Endothelial cell of umbilical vein (primary cell): ENCODE measurements at regions not wholly inside any gene's neighbourhood (a gene's known extent, or its start where the extent isn't known, plus 50 kb on each side); places are given as distances from the start of the nearest gene placed in this dataset.

ENCODE experiments used
- BruUV-seq: library from RNA; stranded (reverse); fragments of 400-500 nt; replicated peaks from 2 replicates; lab custom pipeline; 2021; lab: Mats Ljungman, UMichigan
- CTCF ChIA-PET: fragments of 300-600, 350-600 bp; sonication (Branson Sonifier 250); formaldehyde crosslinking; loops from one replicate; lab custom pipeline; 2021; ENCODE audit warnings: antibody characterized with exemption, inconsistent platforms; lab: Charles Lee
- POLR2A ChIA-PET: fragments of 300-600, 350-600 bp; sonication (Branson Sonifier 250); formaldehyde crosslinking; loops from one replicate; lab custom pipeline; 2021; ENCODE audit warnings: antibody characterized with exemption, inconsistent platforms; lab: Charles Lee
- DNase-seq: peaks from one replicate; pipeline ENCODE4 v3.0.0-alpha.2; 2011; ENCODE audit warnings: low read depth, low spot score
- FAIRE-seq: peaks from 2 replicates; lab custom pipeline; 2011; peaks lifted over from hg19 to GRCh38; lab: Jason Lieb, UNC
- H2AFZ ChIP-seq: 2 replicates; pipeline ENCODE4 v1.6.0; 2012; ENCODE audit warnings: low read depth, low read length, control low read depth, inconsistent platforms
- H3K27ac ChIP-seq: 2 replicates; pipeline ENCODE4 v1.5.1; 2011; ENCODE audit warnings: low read depth, mild to moderate bottlenecking, control low read depth, low read length, moderate library complexity; ENCODE audit not compliant: insufficient read depth
- H3K27me3 ChIP-seq, 2 experiments: 2 replicates each; pipeline versions ENCODE4 v1.6.0 to v1.6.1; 2011; ENCODE audit warnings: low read length in 2 of 2, mixed read lengths in 1 of 2; ENCODE audit not compliant: control insufficient read depth in 2 of 2, insufficient read depth in 2 of 2
- H3K36me3 ChIP-seq, 2 experiments: 2 replicates in 1 of 2; 3 replicates in 1 of 2; pipeline ENCODE4 v1.5.1; 2011; ENCODE audit warnings: low read length in 2 of 2, mild to moderate bottlenecking in 1 of 2, moderate library complexity in 1 of 2; ENCODE audit not compliant: control insufficient read depth in 2 of 2, insufficient read depth in 2 of 2; ENCODE audit errors: extremely low read depth in 1 of 2
- H3K4me1 ChIP-seq: 3 replicates; pipeline ENCODE4 v1.5.1; 2011; ENCODE audit warnings: mild to moderate bottlenecking, low read length; ENCODE audit not compliant: control insufficient read depth, insufficient read depth; ENCODE audit errors: extremely low read depth
- H3K4me2 ChIP-seq: 2 replicates; pipeline ENCODE4 v1.6.1; 2011; ENCODE audit warnings: low read length, control low read depth, mixed read lengths; ENCODE audit not compliant: insufficient read depth
- H3K4me3 ChIP-seq, 3 experiments: fragments of 200-600 bp in 1 of 3; sonication (generic), shearing (Covaris generic) in 1 of 3; replicated peaks in 1 of 3; 2 replicates each; pipeline ENCODE4 v1.5.1; 2011 to 2016; ENCODE audit warnings: control low read depth in 3 of 3, low read length in 3 of 3, mild to moderate bottlenecking in 2 of 3, inconsistent platforms in 1 of 3, low read depth in 1 of 3, moderate library complexity in 1 of 3; ENCODE audit not compliant: insufficient read depth in 1 of 3
- H3K79me2 ChIP-seq: 2 replicates; pipeline ENCODE4 v1.6.0; 2012; ENCODE audit warnings: low read length, inconsistent platforms; ENCODE audit not compliant: control insufficient read depth, insufficient read depth
- H3K9ac ChIP-seq: replicated peaks from 2 replicates; pipeline ENCODE3; 2011; ENCODE audit warnings: low read length, control low read depth; ENCODE audit not compliant: insufficient read depth; ENCODE audit errors: extremely low read depth
- H3K9me1 ChIP-seq: replicated peaks from 3 replicates; pipeline ENCODE4 v1.6.0; 2011; ENCODE audit warnings: mild to moderate bottlenecking, low read length; ENCODE audit not compliant: control insufficient read depth, insufficient read depth; ENCODE audit errors: extremely low read depth
- H3K9me3 ChIP-seq: replicated peaks from 2 replicates; pipeline ENCODE4 v1.5.1; 2012; ENCODE audit warnings: low read length, inconsistent platforms; ENCODE audit not compliant: control insufficient read depth, insufficient read depth
- H4K20me1 ChIP-seq: replicated peaks from 2 replicates; pipeline ENCODE3; 2011; ENCODE audit warnings: mild to moderate bottlenecking, low read length; ENCODE audit not compliant: control insufficient read depth, insufficient read depth; ENCODE audit errors: extremely low read depth
- CTCF ChIP-seq, 2 donors: IDR thresholded peaks; 1 replicate in 1 of 2; 2 replicates in 1 of 2; pipeline ENCODE4 v1.5.1; 2011; ENCODE audit warnings: low read length in 2 of 2, mild to moderate bottlenecking in 2 of 2, moderate library complexity in 2 of 2, control low read depth in 1 of 2, inconsistent platforms in 1 of 2, low read depth in 1 of 2; ENCODE audit not compliant: insufficient read depth in 1 of 2; ENCODE audit errors: extremely low read depth in 1 of 2
- EZH2 ChIP-seq: IDR thresholded peaks from 2 replicates; pipeline ENCODE4 v1.6.1; 2012; ENCODE audit warnings: borderline replicate concordance, low read depth, mild to moderate bottlenecking, moderate library complexity, low read length, inconsistent platforms; ENCODE audit not compliant: severe bottlenecking
- FOS ChIP-seq: IDR thresholded peaks from 2 replicates; pipeline ENCODE4 v1.6.1; 2011; ENCODE audit warnings: mild to moderate bottlenecking, low read length, moderate library complexity, borderline replicate concordance; ENCODE audit not compliant: insufficient read depth
- GATA2 ChIP-seq: IDR thresholded peaks from 2 replicates; pipeline ENCODE4 v1.7.0; 2011; ENCODE audit warnings: low read depth, mild to moderate bottlenecking, moderate library complexity, mixed read lengths, low read length; ENCODE audit not compliant: insufficient read length, insufficient read depth
- JUN ChIP-seq: IDR thresholded peaks from 2 replicates; pipeline ENCODE4 v1.6.1; 2011; ENCODE audit warnings: borderline replicate concordance, low read depth; ENCODE audit not compliant: insufficient read length, insufficient read depth
- MYC ChIP-seq: IDR thresholded peaks from one replicate; pipeline ENCODE4 v1.6.1; 2011; ENCODE audit warnings: mild to moderate bottlenecking, low read depth, low read length
- POLR2A ChIP-seq: IDR thresholded peaks from 2 replicates; pipeline ENCODE4 v1.6.1; 2012; ENCODE audit warnings: low read depth, mild to moderate bottlenecking, control low read depth, low read length
- POLR2AphosphoS5 ChIP-seq: IDR thresholded peaks from 2 replicates; pipeline ENCODE4 v1.6.1; 2012; ENCODE audit warnings: low read depth, mild to moderate bottlenecking, control low read depth, low read length, moderate library complexity; ENCODE audit not compliant: insufficient read depth
- dilution Hi-C: fragments of 300-500 bp; cut with MboI; formaldehyde crosslinking; loops from one replicate; pipeline ENCODE4 v1.15.0; 2019; ENCODE audit warnings: low sequenced_read_pairs; ENCODE audit not compliant: extremely low pct_ligation_motif_present
- intact Hi-C: fragments of 100-400 bp; cut with micrococcal nuclease; formaldehyde crosslinking; loops from one replicate; pipeline ENCODE4 v1.10.0; 2022
- TF ChIP-seq, protein P1 (sequence below): IDR thresholded peaks from 2 replicates; pipeline ENCODE4 v1.6.1; 2011; ENCODE audit not compliant: insufficient read depth, insufficient read length

DNA sequence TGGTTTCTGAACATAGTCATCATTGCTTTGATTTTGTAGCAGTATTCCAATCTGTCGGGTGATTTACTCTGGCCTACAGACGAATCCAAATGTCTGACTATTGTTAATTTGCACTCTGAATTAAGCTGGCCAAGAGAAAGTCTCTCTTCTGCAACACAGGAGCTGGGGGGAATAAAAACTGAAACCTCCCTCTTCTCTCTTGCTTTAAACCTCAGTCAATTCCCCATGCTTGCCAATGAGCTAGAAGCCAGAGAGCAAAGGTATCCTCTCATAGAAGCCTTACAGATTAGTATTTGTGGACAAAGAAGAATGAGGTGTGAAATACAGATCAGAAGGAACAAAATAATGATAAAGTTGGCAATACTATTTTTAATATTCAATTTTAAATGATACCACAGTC is 353.9 kb upstream of the CDH10 start:
- intact Hi-C loops (no loop called here), dilution Hi-C loops (no loop called here)
- Histone ChIP-seq H3K27ac (no peak overlapping the region), H3K4me1 (no peaks in the 10 kb centered on the region), H3K4me3 (no peak overlapping the region), H3K79me2 (no peaks in the 10 kb centered on the region), H3K27me3 (no peaks in the 10 kb centered on the region), H3K9me1 (no peaks in the 10 kb centered on the region), H4K20me1 (no peaks in the 10 kb centered on the region), H3K9me3 (no peaks in the 10 kb centered on the region), H2AFZ (no peak overlapping the region), H3K9ac (no peak overlapping the region), H3K4me2 (no peak overlapping the region), H3K36me3 (no peaks in the 10 kb centered on the region)
- no TSS peak for BruUV-seq
- POLR2A ChIA-PET, result no interaction called here
- TF ChIP-seq, protein P1, sequence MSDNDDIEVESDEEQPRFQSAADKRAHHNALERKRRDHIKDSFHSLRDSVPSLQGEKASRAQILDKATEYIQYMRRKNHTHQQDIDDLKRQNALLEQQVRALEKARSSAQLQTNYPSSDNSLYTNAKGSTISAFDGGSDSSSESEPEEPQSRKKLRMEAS, result no peak
- TF ChIP-seq EZH2 (no peak), GATA2 (no peak), JUN (no peak), FOS (no peak), POLR2AphosphoS5 (no peak), MYC (no peak), POLR2A (no peak), CTCF (IDR thresholded peaks at IDR 0.05; ENCODE audit: extremely low read depth in 1 of 2, insufficient read depth in 1 of 2, low read depth in 1 of 2, low read length in 2 of 2) (no peak)
- CTCF ChIA-PET, result no interaction called here
- FAIRE-seq (no peak), DNase-seq (no peak)
